ENCODE measurements at regions not wholly inside any gene's neighbourhood (a gene's known extent, or its start where the extent isn't known, plus 50 kb on each side); places are given as distances from the start of the nearest gene placed in this dataset.

GRCh38 chr19:29399804-29400203 lies 126.0 kb upstream of the VSTM2B start:
- Histone ChIP-seq H3K4me3 (no peak overlapping the region), H3K9me3 (no peaks in the 10 kb centered on the region), H3K4me1 (no peaks in the 10 kb centered on the region), H3K4me2 (no peak overlapping the region), H3K27ac (no peak overlapping the region)
- ChIA-PET CTCF (interaction anchor here (0.6 kb wide), 2 partner anchors 19 to 849 kb away, joined by 3 to 4 read pairs; no protein-coding TSS in a partner anchor), POLR2A (no interaction called here)
- TF ChIP-seq USF2 (IDR thresholded peaks at IDR 0.05) (peak; percentile 28; the same call in 1 of the 2 replicates), JUN (IDR thresholded peaks at IDR 0.05) (no peak)
- WGBS (ENCODE audit: missing lambda C conversion rate): 10% methylated on average over 8 of the region's 8 CpGs
- FAIRE-seq (no peak), ATAC-seq (no peak), DNase-seq (ENCODE audit: low read depth in 1 of 2, low spot score in 1 of 2) (no peak)

- CTCF ChIA-PET: interaction anchor here (1.3 kb wide), 1 partner anchor 16 kb away, joined by 4 read pairs; no protein-coding TSS in a partner anchor
- Histone ChIP-seq H3K27ac (no peak overlapping the region), H3K9me3 (no peaks in the 10 kb centered on the region), H3K4me2 (no peak overlapping the region), H3K4me1 (no peaks in the 10 kb centered on the region), H3K4me3 (no peak overlapping the region)
- POLR2A ChIA-PET: no interaction called here
- TF ChIP-seq HES2 (IDR thresholded peaks at IDR 0.05) (no peak), FOXS1 (CRISPR knock-in tag; IDR thresholded peaks at IDR 0.05) (no peak)
- DNase-seq (ENCODE audit: low read depth in 1 of 2, low spot score in 1 of 2): no peak
- ATAC-seq: no peak
- WGBS (ENCODE audit: missing lambda C conversion rate): 23% methylated on average over 23 of the region's 23 CpGs
- FAIRE-seq: no peak
Observed at GRCh38 chr19:29400917-29401711, 124.7 kb upstream of the VSTM2B start.

- ATAC-seq (no peak), FAIRE-seq (no peak), DNase-seq (ENCODE audit: low read depth in 1 of 2, low spot score in 1 of 2) (no peak)
- 27% methylated on average over 14 of the region's 14 CpGs for whole genome bisulfite sequencing (ENCODE audit: missing lambda C conversion rate)
- no peak overlapping the region for H3K4me3 ChIP-seq
- CTCF ChIA-PET: interaction anchor here (1.3 kb wide), 1 partner anchor 15 kb away, joined by 4 read pairs; no protein-coding TSS in a partner anchor
- H3K27ac ChIP-seq: no peak overlapping the region
- H3K4me2 ChIP-seq: no peak overlapping the region
- POLR2A ChIA-PET: no interaction called here
- no peak for TF ChIP-seq RNF2 (IDR thresholded peaks at IDR 0.05; ENCODE audit: borderline replicate concordance, low read depth)
- no peak for TF ChIP-seq CBX2 (IDR thresholded peaks at IDR 0.05; ENCODE audit: borderline replicate concordance, low read depth)
- no peaks in the 10 kb centered on the region for H3K9me3 ChIP-seq
- no peaks in the 10 kb centered on the region for H3K4me1 ChIP-seq
Observed at GRCh38 chr19:29401712-29402421, 123.9 kb upstream of the VSTM2B start.

GRCh38 chr19:29402563-29402962 lies 123.2 kb upstream of the VSTM2B start:
- FAIRE-seq: no peak
- no peak for ATAC-seq
- ChIA-PET CTCF (interaction anchor here (1.3 kb wide), 1 partner anchor 15 kb away, joined by 4 read pairs; no protein-coding TSS in a partner anchor), POLR2A (interaction anchor here (0.7 kb wide), 1 partner anchor 189 kb away, joined by 4 read pairs; no protein-coding TSS in a partner anchor)
- WGBS (ENCODE audit: missing lambda C conversion rate): 2% methylated on average over 6 of the region's 6 CpGs
- no peak for DNase-seq (ENCODE audit: low read depth in 1 of 2, low spot score in 1 of 2)
- H3K4me1 ChIP-seq: no peaks in the 10 kb centered on the region
- no peak overlapping the region for H3K4me3 ChIP-seq
- no peak overlapping the region for H3K27ac ChIP-seq
- H3K4me2 ChIP-seq: no peak overlapping the region
- TF ChIP-seq USF2 (IDR thresholded peaks at IDR 0.05) (no peak), PHF8 (IDR thresholded peaks at IDR 0.05; ENCODE audit: borderline replicate concordance, low read depth) (no peak), MAX (IDR thresholded peaks at IDR 0.05) (no peak), HOXB13 (CRISPR knock-in tag; IDR thresholded peaks at IDR 0.05; ENCODE audit: low read depth) (no peak), ATOH8 (CRISPR knock-in tag; IDR thresholded peaks at IDR 0.05; ENCODE audit: low read depth) (no peak), E2F6 (IDR thresholded peaks at IDR 0.05; ENCODE audit: borderline replicate concordance, low read depth) (no peak), TFCP2L1 (CRISPR knock-in tag; IDR thresholded peaks at IDR 0.05) (no peak), FOSL2 (IDR thresholded peaks at IDR 0.05) (no peak), FOSL2 (CRISPR knock-in tag; IDR thresholded peaks at IDR 0.05) (no peak), CBX8 (IDR thresholded peaks at IDR 0.05) (no peak), JUNB (IDR thresholded peaks at IDR 0.05) (no peak), TP53 (CRISPR knock-in tag; IDR thresholded peaks at IDR 0.05) (no peak), REST (IDR thresholded peaks at IDR 0.05) (no peak)
- no peaks in the 10 kb centered on the region for H3K9me3 ChIP-seq

Measured in A549 (cell line).